Mesothelial cell of epicardium (in vitro differentiated cells): ENCODE measurements at regions not wholly inside any gene's neighbourhood (a gene's known extent, or its start where the extent isn't known, plus 50 kb on each side); places are given as distances from the start of the nearest gene placed in this dataset.

Experiments used
- DNase-seq, 2 experiments: peaks; one replicate each; pipeline ENCODE4 v3.0.0; 2021; ENCODE audit warnings: low spot score in 2 of 2; ENCODE audit not compliant: unreplicated experiment in 2 of 2
- H3K27ac Mint-ChIP-seq: 2 replicates; pipeline ENCODE4 v1.8.0; 2021; ENCODE audit warnings: mixed read lengths
- H3K27me3 Mint-ChIP-seq: 2 replicates; pipeline ENCODE4 v1.8.0; 2021; ENCODE audit warnings: low read depth, mixed read lengths
- H3K36me3 Mint-ChIP-seq: 2 replicates; pipeline ENCODE4 v1.8.0; 2021; ENCODE audit warnings: mixed read lengths
- H3K4me1 Mint-ChIP-seq: 2 replicates; pipeline ENCODE4 v1.8.0; 2021; ENCODE audit warnings: mixed read lengths
- H3K4me3 Mint-ChIP-seq: 2 replicates; pipeline ENCODE4 v1.8.0; 2021; ENCODE audit warnings: mild to moderate bottlenecking, moderate library complexity, mixed read lengths
- H3K9me3 Mint-ChIP-seq: 2 replicates; pipeline ENCODE4 v1.8.0; 2021; ENCODE audit warnings: mixed read lengths
- CTCF ChIP-seq: fragments of 200-600 bp; sonication (generic); IDR thresholded peaks from one replicate; pipeline ENCODE4 v1.5.0; 2021; ENCODE audit warnings: antibody characterized with exemption; ENCODE audit not compliant: unreplicated experiment

GRCh38 chr16:9393591-9393990, 302.1 kb downstream of the HAPSTR1 start:
- DNase-seq: no peak
- no peak for TF ChIP-seq CTCF

DNA sequence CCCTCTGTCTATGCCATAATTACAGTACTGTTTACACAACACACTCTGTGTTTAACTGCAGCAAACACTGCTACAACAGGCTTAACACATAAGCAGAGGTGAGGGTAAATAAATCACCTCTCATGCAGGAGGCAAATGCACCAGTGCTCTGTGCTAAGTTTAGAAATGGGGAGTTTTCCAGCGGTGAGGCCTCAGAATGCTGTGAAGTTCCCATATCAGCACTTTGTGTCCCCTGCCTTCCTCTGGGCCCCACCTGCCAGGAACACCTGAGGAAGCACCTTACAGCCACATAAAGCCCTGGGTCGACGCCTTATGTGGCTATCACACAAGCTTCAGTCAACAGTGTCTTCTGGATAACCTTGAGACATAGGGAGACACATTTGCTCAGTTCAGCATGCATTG, 304.5 kb downstream of the HAPSTR1 start:
- H3K4me1 Mint-ChIP-seq: no peaks in the 10 kb centered on the region
- DNase-seq: no peak
- H3K27ac Mint-ChIP-seq: no peak overlapping the region
- peaks cover 4% of the 10 kb centered on the region for H3K9me3 Mint-ChIP-seq
- no peak for TF ChIP-seq CTCF
- H3K27me3 Mint-ChIP-seq: peaks cover 40% of the 10 kb centered on the region
- no peaks in the 10 kb centered on the region for H3K36me3 Mint-ChIP-seq
- H3K4me3 Mint-ChIP-seq: no peak overlapping the region

More at GRCh38 chr16:9393591-9393990, 302.1 kb downstream of the HAPSTR1 start:
- no peaks in the 10 kb centered on the region for H3K36me3 Mint-ChIP-seq
- no peak overlapping the region for H3K4me3 Mint-ChIP-seq
- H3K9me3 Mint-ChIP-seq: peaks cover 10% of the 10 kb centered on the region
- peaks cover 31% of the 10 kb centered on the region for H3K27me3 Mint-ChIP-seq
- H3K4me1 Mint-ChIP-seq: no peaks in the 10 kb centered on the region
- H3K27ac Mint-ChIP-seq: no peak overlapping the region

- peaks cover 4% of the 10 kb centered on the region for H3K9me3 Mint-ChIP-seq
- no peaks in the 10 kb centered on the region for H3K4me1 Mint-ChIP-seq
- DNase-seq: no peak
- H3K4me3 Mint-ChIP-seq: no peak overlapping the region
- no peak overlapping the region for H3K27ac Mint-ChIP-seq
- peaks cover 47% of the 10 kb centered on the region for H3K27me3 Mint-ChIP-seq
- TF ChIP-seq CTCF: no peak
- no peaks in the 10 kb centered on the region for H3K36me3 Mint-ChIP-seq
Observed at GRCh38 chr16:9399573-9399972, 308.1 kb downstream of the HAPSTR1 start.

- DNase-seq: no peak
- Mint-ChIP-seq H3K27me3 (peaks cover 37% of the 10 kb centered on the region), H3K4me1 (peaks cover 2% of the 10 kb centered on the region), H3K9me3 (peaks cover 4% of the 10 kb centered on the region), H3K27ac (no peak overlapping the region), H3K4me3 (no peak overlapping the region), H3K36me3 (no peaks in the 10 kb centered on the region)
- TF ChIP-seq CTCF: no peak
Observed at GRCh38 chr16:9401173-9401572, 309.7 kb downstream of the HAPSTR1 start.

- TF ChIP-seq CTCF: no peak
- DNase-seq: no peak
- no peaks in the 10 kb centered on the region for H3K9me3 Mint-ChIP-seq
- peaks cover 33% of the 10 kb centered on the region for H3K27me3 Mint-ChIP-seq
- no peak overlapping the region for H3K27ac Mint-ChIP-seq
- no peaks in the 10 kb centered on the region for H3K36me3 Mint-ChIP-seq
- peaks cover 4% of the 10 kb centered on the region for H3K4me1 Mint-ChIP-seq
- no peak overlapping the region for H3K4me3 Mint-ChIP-seq
Observed at GRCh38 chr16:9402293-9402860, 310.9 kb downstream of the HAPSTR1 start.

DNA sequence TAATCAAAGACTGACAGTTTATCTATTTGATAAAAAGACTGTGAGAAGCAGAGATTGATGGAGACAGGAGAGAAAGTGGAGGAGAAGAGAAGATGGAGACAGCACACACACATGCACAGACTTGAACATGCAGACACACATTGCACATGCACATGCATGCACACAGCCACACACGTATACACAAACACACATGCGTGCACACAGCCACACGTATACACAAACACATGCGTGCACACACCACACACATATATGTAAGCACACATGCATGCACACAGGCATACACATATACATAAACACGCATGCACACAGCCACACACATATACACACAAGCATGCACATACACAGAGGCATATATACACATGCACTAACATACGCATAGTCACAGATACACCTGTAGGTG, 313.4 kb downstream of the HAPSTR1 start:
- Mint-ChIP-seq H3K9me3 (no peaks in the 10 kb centered on the region), H3K36me3 (no peaks in the 10 kb centered on the region), H3K4me3 (no peak overlapping the region), H3K4me1 (peaks cover 10% of the 10 kb centered on the region), H3K27ac (no peak overlapping the region), H3K27me3 (peaks cover 22% of the 10 kb centered on the region)
- DNase-seq: no peak
- TF ChIP-seq CTCF: no peak
